ENCODE measurements at regions not wholly inside any gene's neighbourhood (a gene's known extent, or its start where the extent isn't known, plus 50 kb on each side); places are given as distances from the start of the nearest gene placed in this dataset.
"Not testable (repeated sequence)": the region's sequence is repeated elsewhere in the genome, so short reads cannot be mapped to it uniquely, and the experiment has no call there.

GRCh38 chr11:23632293-23632692 is 772.0 kb upstream of the CCDC179 start:
- H2AFZ ChIP-seq: no peak overlapping the region
- WGBS, 2 experiments (ENCODE audit: low coverage in 1 of 2, low lambda C conversion rate in 2 of 2, missing lambda C conversion rate in 2 of 2): 83 to 86% methylated on average over 2 of the region's 2 CpGs
- no peak overlapping the region for H3K4me3 ChIP-seq

GRCh38 chr11:23644443-23644842 is 784.2 kb upstream of the CCDC179 start:
- no peak for DNase-seq
- no peaks in the 10 kb centered on the region for H3K9me2 ChIP-seq (ENCODE audit: insufficient read depth)
- no peaks in the 10 kb centered on the region for H3K9me3 ChIP-seq (ENCODE audit: low read depth)
- no peaks in the 10 kb centered on the region for H3K79me2 ChIP-seq (ENCODE audit: insufficient read depth)
- H2AFZ ChIP-seq: no peak overlapping the region
- H3K4me1 ChIP-seq (ENCODE audit: insufficient read depth): no peaks in the 10 kb centered on the region
- no peak overlapping the region for H3K4me2 ChIP-seq (ENCODE audit: unreplicated experiment)
- no peaks in the 10 kb centered on the region for H3F3A ChIP-seq (ENCODE audit: insufficient read depth)
- 49 to 64% methylated on average over 1 of the region's 1 CpG for WGBS, 2 experiments (ENCODE audit: low coverage in 1 of 2, low lambda C conversion rate in 2 of 2, missing lambda C conversion rate in 2 of 2)
- no peaks in the 10 kb centered on the region for H3K27me3 ChIP-seq (replicated peaks; ENCODE audit: insufficient read depth)
- H3K9ac ChIP-seq: no peak overlapping the region
- TF ChIP-seq EZH2phosphoT487 (IDR thresholded peaks at IDR 0.05; ENCODE audit: insufficient read depth, low read depth): no peak
- TF ChIP-seq EZH2 (IDR thresholded peaks at IDR 0.05; ENCODE audit: insufficient read depth, poor library complexity, severe bottlenecking): no peak
- H3K36me3 ChIP-seq (ENCODE audit: low read depth): no peaks in the 10 kb centered on the region
- H3K4me3 ChIP-seq: no peak overlapping the region
- in situ Hi-C loops (cut with MboI): no loop called here
- H4K20me1 ChIP-seq (ENCODE audit: insufficient read depth): no peaks in the 10 kb centered on the region
- H3K27ac ChIP-seq: no peak overlapping the region

More at GRCh38 chr11:23632293-23632692, 772.0 kb upstream of the CCDC179 start:
- DNase-seq: no peak
- no peaks in the 10 kb centered on the region for H3F3A ChIP-seq (ENCODE audit: insufficient read depth)
- H3K4me1 ChIP-seq (ENCODE audit: insufficient read depth): no peaks in the 10 kb centered on the region
- H3K9me3 ChIP-seq (ENCODE audit: low read depth): no peaks in the 10 kb centered on the region
- H3K4me2 ChIP-seq (ENCODE audit: unreplicated experiment): no peak overlapping the region
- no peaks in the 10 kb centered on the region for H3K27me3 ChIP-seq (replicated peaks; ENCODE audit: insufficient read depth)
- H3K9ac ChIP-seq: no peak overlapping the region
- H3K27ac ChIP-seq: no peak overlapping the region
- H4K20me1 ChIP-seq (ENCODE audit: insufficient read depth): no peaks in the 10 kb centered on the region
- in situ Hi-C loops (cut with MboI): no loop called here
- TF ChIP-seq EZH2 (IDR thresholded peaks at IDR 0.05; ENCODE audit: insufficient read depth, poor library complexity, severe bottlenecking) (no peak), EZH2phosphoT487 (IDR thresholded peaks at IDR 0.05; ENCODE audit: insufficient read depth, low read depth) (no peak)
- no peaks in the 10 kb centered on the region for H3K36me3 ChIP-seq (ENCODE audit: low read depth)
- H3K9me2 ChIP-seq (ENCODE audit: insufficient read depth): no peaks in the 10 kb centered on the region
- H3K79me2 ChIP-seq (ENCODE audit: insufficient read depth): no peaks in the 10 kb centered on the region

DNA sequence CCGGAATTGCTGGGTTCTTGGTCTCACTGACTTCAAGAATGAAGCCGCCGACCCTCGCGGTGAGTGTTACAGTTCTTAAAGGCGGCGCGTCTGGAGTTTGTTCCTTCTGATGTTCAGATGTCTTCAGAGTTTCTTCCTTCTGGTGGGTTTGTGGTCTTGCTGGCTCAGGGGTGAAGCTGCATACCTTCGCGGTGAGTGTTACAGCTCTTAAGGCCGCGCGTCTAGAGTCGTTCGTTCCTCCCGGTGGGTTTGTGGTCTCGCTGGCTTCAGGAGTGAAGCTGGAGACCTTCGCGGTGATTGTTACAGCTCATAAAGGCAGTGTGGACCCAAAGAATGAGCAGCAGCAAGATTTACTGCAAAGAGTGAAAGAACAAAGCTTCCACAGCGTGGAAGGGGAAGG is 792.1 kb upstream of the CCDC179 start:
- H4K20me1 ChIP-seq (ENCODE audit: insufficient read depth); H3F3A ChIP-seq (ENCODE audit: insufficient read depth); H3K27ac ChIP-seq; H3K4me1 ChIP-seq (ENCODE audit: insufficient read depth); H3K27me3 ChIP-seq (replicated peaks; ENCODE audit: insufficient read depth); H2AFZ ChIP-seq; H3K9ac ChIP-seq; H3K9me3 ChIP-seq (ENCODE audit: low read depth); H3K36me3 ChIP-seq (ENCODE audit: low read depth); H3K9me2 ChIP-seq (ENCODE audit: insufficient read depth); DNase-seq; H3K4me3 ChIP-seq; H3K4me2 ChIP-seq (ENCODE audit: unreplicated experiment); in situ Hi-C loops (cut with MboI); H3K79me2 ChIP-seq (ENCODE audit: insufficient read depth): not testable (repeated sequence)
- 85 to 89% methylated on average over 18 to 20 of the region's 20 CpGs for WGBS, 2 experiments (ENCODE audit: low coverage in 1 of 2, low lambda C conversion rate in 2 of 2, missing lambda C conversion rate in 2 of 2)

DNA sequence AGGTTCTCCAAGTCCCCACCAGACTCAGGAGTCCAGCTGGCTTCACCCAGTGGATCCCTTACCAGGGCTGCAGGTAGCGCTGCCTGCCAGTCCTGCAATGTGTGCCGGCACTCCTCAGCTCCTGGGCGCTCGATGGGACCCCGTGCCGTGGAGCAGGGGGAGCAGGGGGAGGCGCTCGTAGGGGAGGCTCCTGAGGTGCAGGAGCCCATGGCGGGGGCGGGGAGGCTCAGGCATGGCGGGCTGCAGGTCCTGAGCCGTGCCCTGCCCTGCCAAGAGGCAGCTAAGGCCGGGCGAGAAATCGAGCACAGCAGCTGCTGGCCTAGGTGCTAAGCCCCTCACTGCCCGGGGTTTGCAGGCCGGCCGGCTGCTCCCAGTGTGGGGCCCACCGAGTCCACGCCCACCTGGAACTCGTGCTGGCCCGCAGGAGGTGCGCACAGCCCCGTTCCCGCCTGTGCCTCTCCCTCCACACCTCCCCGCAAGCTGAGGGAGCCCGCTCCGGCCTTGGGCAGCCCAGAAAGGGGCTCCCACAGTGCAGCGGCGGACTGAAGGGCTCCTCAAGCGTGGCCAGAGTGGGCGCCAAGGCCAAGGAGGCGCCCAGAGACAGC is 792.9 kb upstream of the CCDC179 start:
- DNase-seq: no peak
- in situ Hi-C loops (cut with MboI): no loop called here
- Histone ChIP-seq H3K9me3 (ENCODE audit: low read depth) (no peaks in the 10 kb centered on the region), H3K9me2 (ENCODE audit: insufficient read depth) (no peaks in the 10 kb centered on the region), H3K4me3 (no peak overlapping the region), H3K36me3 (ENCODE audit: low read depth) (no peaks in the 10 kb centered on the region), H3K9ac (no peak overlapping the region), H3F3A (ENCODE audit: insufficient read depth) (no peaks in the 10 kb centered on the region), H3K4me2 (ENCODE audit: unreplicated experiment) (no peak overlapping the region), H3K27me3 (replicated peaks; ENCODE audit: insufficient read depth) (no peaks in the 10 kb centered on the region), H4K20me1 (ENCODE audit: insufficient read depth) (no peaks in the 10 kb centered on the region), H3K27ac (no peak overlapping the region), H3K79me2 (ENCODE audit: insufficient read depth) (no peaks in the 10 kb centered on the region), H3K4me1 (ENCODE audit: insufficient read depth) (no peaks in the 10 kb centered on the region), H2AFZ (no peak overlapping the region)
- WGBS, 2 experiments (ENCODE audit: low coverage in 1 of 2, low lambda C conversion rate in 2 of 2, missing lambda C conversion rate in 2 of 2): 77 to 86% methylated on average over 28 to 33 of the region's 33 CpGs
- TF ChIP-seq EZH2 (IDR thresholded peaks at IDR 0.05; ENCODE audit: insufficient read depth, poor library complexity, severe bottlenecking): no peak
- TF ChIP-seq EZH2phosphoT487 (IDR thresholded peaks at IDR 0.05; ENCODE audit: insufficient read depth, low read depth): no peak

GRCh38 chr11:23668324-23668723 is 808.0 kb upstream of the CCDC179 start:
- Histone ChIP-seq H3K27ac (no peak overlapping the region), H3K9ac (no peak overlapping the region), H3K4me1 (ENCODE audit: insufficient read depth) (no peaks in the 10 kb centered on the region), H3K36me3 (ENCODE audit: low read depth) (no peaks in the 10 kb centered on the region), H3K27me3 (replicated peaks; ENCODE audit: insufficient read depth) (no peaks in the 10 kb centered on the region; the same call in 1 of the 2 replicates), H3K9me2 (ENCODE audit: insufficient read depth) (no peaks in the 10 kb centered on the region), H3K9me3 (ENCODE audit: low read depth) (no peaks in the 10 kb centered on the region), H3K79me2 (ENCODE audit: insufficient read depth) (no peaks in the 10 kb centered on the region), H3K4me2 (ENCODE audit: unreplicated experiment) (no peak overlapping the region), H4K20me1 (ENCODE audit: insufficient read depth) (no peaks in the 10 kb centered on the region), H2AFZ (no peak overlapping the region), H3K4me3 (no peak overlapping the region), H3F3A (ENCODE audit: insufficient read depth) (no peaks in the 10 kb centered on the region)
- TF ChIP-seq EZH2phosphoT487 (IDR thresholded peaks at IDR 0.05; ENCODE audit: insufficient read depth, low read depth): no peak
- no peak for TF ChIP-seq EZH2 (IDR thresholded peaks at IDR 0.05; ENCODE audit: insufficient read depth, poor library complexity, severe bottlenecking)
- DNase-seq: no peak
- in situ Hi-C loops (cut with MboI): no loop called here
- 31 to 45% methylated on average over 1 of the region's 1 CpG for WGBS, 2 experiments (ENCODE audit: low coverage in 1 of 2, low lambda C conversion rate in 2 of 2, missing lambda C conversion rate in 2 of 2)

All from GM23248 (cell line).